IPS DF 4.7 (cell line): ENCODE measurements at regions not wholly inside any gene's neighbourhood (a gene's known extent, or its start where the extent isn't known, plus 50 kb on each side); places are given as distances from the start of the nearest gene placed in this dataset.

Experiments used
- DNase-seq: peaks from one replicate; pipeline ENCODE4 v3.0.0-alpha.2; 2013; ENCODE audit warnings: low spot score; ENCODE audit errors: extremely low read depth

GRCh38 chr14:61941421-61942150 lies 179.4 kb downstream of the SNAPC1 start:
- no peak for DNase-seq

GRCh38 chr14:61948376-61948775 lies 186.2 kb downstream of the SNAPC1 start:
- DNase-seq: no peak

GRCh38 chr14:61950340-61950739 lies 188.1 kb downstream of the SNAPC1 start:
- no peak for DNase-seq

GRCh38 chr14:61953602-61954001 lies 191.4 kb downstream of the SNAPC1 start:
- no peak for DNase-seq

GRCh38 chr14:61954306-61954705 lies 192.1 kb downstream of the SNAPC1 start:
- DNase-seq: no peak

GRCh38 chr14:61956517-61956916 lies 194.3 kb downstream of the SNAPC1 start:
- no peak for DNase-seq

GRCh38 chr14:61959348-61959747 lies 197.1 kb downstream of the SNAPC1 start:
- no peak for DNase-seq

- DNase-seq: no peak
Measured at GRCh38 chr14:61961369-61961768, 199.1 kb downstream of the SNAPC1 start.

GRCh38 chr14:61963926-61964325 lies 201.7 kb downstream of the SNAPC1 start:
- no peak for DNase-seq

- DNase-seq: no peak
Measured at GRCh38 chr14:61965030-61965745, 203.0 kb downstream of the SNAPC1 start.

GRCh38 chr14:61968207-61968606 lies 206.0 kb downstream of the SNAPC1 start:
- no peak for DNase-seq

- DNase-seq: no peak
Measured at GRCh38 chr14:61972711-61973110, 210.5 kb downstream of the SNAPC1 start.

- DNase-seq: no peak
Measured at GRCh38 chr14:61973981-61974380, 211.8 kb downstream of the SNAPC1 start.

- no peak for DNase-seq
Measured at GRCh38 chr14:61977217-61977616, 215.0 kb downstream of the SNAPC1 start.

GRCh38 chr14:61988240-61988639 lies 226.0 kb downstream of the SNAPC1 start:
- no peak for DNase-seq

GRCh38 chr14:61992139-61992538 lies 229.9 kb downstream of the SNAPC1 start:
- no peak for DNase-seq

- DNase-seq: no peak
Measured at GRCh38 chr14:61992926-61993325, 230.7 kb downstream of the SNAPC1 start.

GRCh38 chr14:61994589-61994988 lies 232.4 kb downstream of the SNAPC1 start:
- DNase-seq: no peak

- DNase-seq: no peak
Measured at GRCh38 chr14:61996753-61997152, 234.5 kb downstream of the SNAPC1 start.

GRCh38 chr14:61997161-61997560 lies 234.9 kb downstream of the SNAPC1 start:
- DNase-seq: no peak

- no peak for DNase-seq
Measured at GRCh38 chr14:62001963-62002362, 239.7 kb downstream of the SNAPC1 start.

GRCh38 chr14:62002642-62003041 lies 240.4 kb downstream of the SNAPC1 start:
- no peak for DNase-seq

- no peak for DNase-seq
Measured at GRCh38 chr14:62003701-62004100, 241.5 kb downstream of the SNAPC1 start.
